Stimulated activated naive CD8-positive, alpha-beta T cell treated with anti-CD3 and anti-CD28 coated beads, Interleukin-15, amount 100 ng/mL, for 72 hours (primary cell): ENCODE measurements at regions not wholly inside any gene's neighbourhood (a gene's known extent, or its start where the extent isn't known, plus 50 kb on each side); places are given as distances from the start of the nearest gene placed in this dataset.
"Not testable (repeated sequence)": the region's sequence is repeated elsewhere in the genome, so short reads cannot be mapped to it uniquely, and the experiment has no call there.

ENCODE experiments used
- ATAC-seq: fragments of 150-1000 bp; cut with Tn5 transposase; 2 replicates; pipeline ENCODE4 v1.10.0; 2021; ENCODE audit warnings: mild to moderate bottlenecking, moderate library complexity
- DNase-seq, 2 donors: peaks; one replicate each; pipeline ENCODE4 v3.0.0; 2021 to 2022
- H3K27ac Mint-ChIP-seq, 2 donors: one replicate each; pipeline ENCODE4 v1.8.0; 2022; ENCODE audit warnings: mild to moderate bottlenecking in 2 of 2, mixed read lengths in 2 of 2, moderate library complexity in 2 of 2
- H3K27me3 Mint-ChIP-seq: one replicate; pipeline ENCODE4 v1.8.0; 2022; ENCODE audit warnings: mixed read lengths
- H3K4me1 Mint-ChIP-seq: one replicate; pipeline ENCODE4 v1.8.0; 2022; ENCODE audit warnings: mild to moderate bottlenecking, mixed read lengths
- H3K4me3 Mint-ChIP-seq, 2 donors: one replicate each; pipeline ENCODE4 v1.8.0; 2022; ENCODE audit warnings: mild to moderate bottlenecking in 2 of 2, mixed read lengths in 2 of 2, moderate library complexity in 1 of 2
- H3K9me3 Mint-ChIP-seq, 2 donors: one replicate each; pipeline ENCODE4 v1.8.0; 2022; ENCODE audit warnings: mixed read lengths in 2 of 2

GRCh38 chr13:38283346-38283745 is 66.3 kb upstream of the UFM1 start:
- no peak overlapping the region for H3K4me3 Mint-ChIP-seq
- no peaks in the 10 kb centered on the region for H3K4me1 Mint-ChIP-seq
- ATAC-seq (no peak), DNase-seq (no peak)
- H3K27ac Mint-ChIP-seq = no peak overlapping the region
- no peaks in the 10 kb centered on the region for H3K27me3 Mint-ChIP-seq
- H3K9me3 Mint-ChIP-seq = peaks cover 19 to 29% of the 10 kb centered on the region in 2 donors

- no peak overlapping the region for H3K27ac Mint-ChIP-seq
Measured at GRCh38 chr13:38265132-38265497, 84.5 kb upstream of the UFM1 start.

GRCh38 chr13:38264363-38265131 is 85.1 kb upstream of the UFM1 start:
- no peak for ATAC-seq
- no peaks in the 10 kb centered on the region for H3K27me3 Mint-ChIP-seq
- DNase-seq = no peak
- H3K4me3 Mint-ChIP-seq = no peak overlapping the region
- peaks cover 8 to 28% of the 10 kb centered on the region in 2 donors for H3K9me3 Mint-ChIP-seq
- no peak overlapping the region for H3K27ac Mint-ChIP-seq
- H3K4me1 Mint-ChIP-seq = no peaks in the 10 kb centered on the region

More at GRCh38 chr13:38265132-38265497, 84.5 kb upstream of the UFM1 start:
- Mint-ChIP-seq H3K4me1 (no peaks in the 10 kb centered on the region), H3K27me3 (no peaks in the 10 kb centered on the region), H3K4me3 (no peak overlapping the region), H3K9me3 (peaks cover 13 to 33% of the 10 kb centered on the region in 2 donors)
- ATAC-seq = no peak
- no peak for DNase-seq

- H3K9me3 Mint-ChIP-seq = peaks cover 5 to 8% of the 10 kb centered on the region in 2 donors
- H3K4me3 Mint-ChIP-seq = no peak overlapping the region
- no peaks in the 10 kb centered on the region for H3K4me1 Mint-ChIP-seq
- no peak overlapping the region for H3K27ac Mint-ChIP-seq
- no peaks in the 10 kb centered on the region for H3K27me3 Mint-ChIP-seq
- DNase-seq = no peak
- ATAC-seq = no peak
Measured at GRCh38 chr13:38262211-38262610, 87.4 kb upstream of the UFM1 start.

- H3K27me3 Mint-ChIP-seq = no peaks in the 10 kb centered on the region
- no peak for ATAC-seq
- DNase-seq = no peak
- no peak overlapping the region for H3K27ac Mint-ChIP-seq
- H3K4me1 Mint-ChIP-seq = no peaks in the 10 kb centered on the region
- H3K4me3 Mint-ChIP-seq = no peak overlapping the region
- H3K9me3 Mint-ChIP-seq = no peaks in the 10 kb centered on the region
Measured at GRCh38 chr13:38255600-38255999, 94.1 kb upstream of the UFM1 start.

- no peak for ATAC-seq
- H3K27me3 Mint-ChIP-seq = no peaks in the 10 kb centered on the region
- DNase-seq = no peak
- peaks cover 7 to 10% of the 10 kb centered on the region in 2 donors for H3K9me3 Mint-ChIP-seq
- no peak overlapping the region for H3K4me3 Mint-ChIP-seq
- H3K27ac Mint-ChIP-seq = no peak overlapping the region
- H3K4me1 Mint-ChIP-seq = no peaks in the 10 kb centered on the region
Measured at GRCh38 chr13:38239874-38240273, 109.8 kb upstream of the UFM1 start.

- H3K27ac Mint-ChIP-seq = no peak overlapping the region
- H3K4me3 Mint-ChIP-seq = no peak overlapping the region
- ATAC-seq (no peak), DNase-seq (no peak)
- no peaks in the 10 kb centered on the region for H3K27me3 Mint-ChIP-seq
- H3K9me3 Mint-ChIP-seq = peaks cover 4 to 23% of the 10 kb centered on the region in 2 donors
- no peaks in the 10 kb centered on the region for H3K4me1 Mint-ChIP-seq
Measured at GRCh38 chr13:38228322-38228721, 121.3 kb upstream of the UFM1 start.

GRCh38 chr13:38226496-38226895 is 123.2 kb upstream of the UFM1 start:
- no peak for ATAC-seq
- H3K9me3 Mint-ChIP-seq = peaks cover 0 to 6% of the 10 kb centered on the region in 2 donors
- H3K4me1 Mint-ChIP-seq = no peaks in the 10 kb centered on the region
- H3K4me3 Mint-ChIP-seq = no peak overlapping the region
- no peaks in the 10 kb centered on the region for H3K27me3 Mint-ChIP-seq
- H3K27ac Mint-ChIP-seq = no peak overlapping the region
- DNase-seq = no peak

- Mint-ChIP-seq H3K4me1 (no peaks in the 10 kb centered on the region), H3K27ac (no peak overlapping the region), H3K9me3 (peaks cover 0 to 11% of the 10 kb centered on the region in 2 donors), H3K27me3 (no peaks in the 10 kb centered on the region), H3K4me3 (no peak overlapping the region)
- ATAC-seq (no peak), DNase-seq (no peak)
Measured at GRCh38 chr13:38223089-38223488, 126.6 kb upstream of the UFM1 start.

- H3K27me3 Mint-ChIP-seq = not testable (repeated sequence)
Measured at GRCh38 chr13:38221120-38221519, 128.5 kb upstream of the UFM1 start.

GRCh38 chr13:38216181-38216580 is 133.5 kb upstream of the UFM1 start:
- peaks cover 10 to 28% of the 10 kb centered on the region in 2 donors for H3K9me3 Mint-ChIP-seq

More at GRCh38 chr13:38221120-38221519, 128.5 kb upstream of the UFM1 start:
- DNase-seq, H3K4me1 Mint-ChIP-seq, H3K27ac Mint-ChIP-seq, ATAC-seq, H3K4me3 Mint-ChIP-seq: not testable (repeated sequence)
- peaks cover 0 to 11% of the 10 kb centered on the region in 2 donors for H3K9me3 Mint-ChIP-seq

GRCh38 chr13:38213314-38213713 is 136.3 kb upstream of the UFM1 start:
- no peak for DNase-seq
- no peaks in the 10 kb centered on the region for H3K4me1 Mint-ChIP-seq
- H3K9me3 Mint-ChIP-seq = peaks cover 10 to 27% of the 10 kb centered on the region in 2 donors
- H3K4me3 Mint-ChIP-seq = no peak overlapping the region
- H3K27ac Mint-ChIP-seq = no peak overlapping the region
- no peaks in the 10 kb centered on the region for H3K27me3 Mint-ChIP-seq
- no peak for ATAC-seq

More at GRCh38 chr13:38216181-38216580, 133.5 kb upstream of the UFM1 start:
- DNase-seq (no peak), ATAC-seq (no peak)
- Mint-ChIP-seq H3K4me3 (no peak overlapping the region), H3K27ac (no peak overlapping the region), H3K4me1 (no peaks in the 10 kb centered on the region), H3K27me3 (no peaks in the 10 kb centered on the region)

GRCh38 chr13:38210928-38211596 is 138.6 kb upstream of the UFM1 start:
- H3K4me3 Mint-ChIP-seq = no peak overlapping the region
- no peak for DNase-seq
- no peak for ATAC-seq
- no peak overlapping the region for H3K27ac Mint-ChIP-seq
- H3K27me3 Mint-ChIP-seq = no peaks in the 10 kb centered on the region
- peaks cover 10 to 27% of the 10 kb centered on the region in 2 donors for H3K9me3 Mint-ChIP-seq
- H3K4me1 Mint-ChIP-seq = no peaks in the 10 kb centered on the region

- H3K4me3 Mint-ChIP-seq = no peak overlapping the region
- DNase-seq = no peak
- peaks cover 0 to 4% of the 10 kb centered on the region in 2 donors for H3K9me3 Mint-ChIP-seq
- ATAC-seq = no peak
- no peaks in the 10 kb centered on the region for H3K4me1 Mint-ChIP-seq
- no peak overlapping the region for H3K27ac Mint-ChIP-seq
- peaks cover 5% of the 10 kb centered on the region for H3K27me3 Mint-ChIP-seq
Measured at GRCh38 chr13:38204556-38204955, 145.1 kb upstream of the UFM1 start.

GRCh38 chr13:38202740-38203139 is 146.9 kb upstream of the UFM1 start:
- peaks cover 5% of the 10 kb centered on the region for H3K27me3 Mint-ChIP-seq
- no peak for DNase-seq
- H3K4me3 Mint-ChIP-seq = no peak overlapping the region
- no peak overlapping the region for H3K27ac Mint-ChIP-seq
- H3K9me3 Mint-ChIP-seq = peaks cover 0 to 4% of the 10 kb centered on the region in 2 donors
- no peaks in the 10 kb centered on the region for H3K4me1 Mint-ChIP-seq
- no peak for ATAC-seq

GRCh38 chr13:38191016-38191415 is 158.6 kb upstream of the UFM1 start:
- Mint-ChIP-seq H3K9me3 (no peaks in the 10 kb centered on the region), H3K4me3 (no peak overlapping the region), H3K4me1 (no peaks in the 10 kb centered on the region), H3K27ac (no peak overlapping the region), H3K27me3 (no peaks in the 10 kb centered on the region)
- ATAC-seq (no peak), DNase-seq (no peak)
